Stomach (tissue), 4 donors: ENCODE measurements at regions not wholly inside any gene's neighbourhood (a gene's known extent, or its start where the extent isn't known, plus 50 kb on each side); places are given as distances from the start of the nearest gene placed in this dataset.

ENCODE experiments used
- CTCF ChIP-seq, 7 experiments: fragments of 450-650 bp in 4 of 7; fragments of 200-600 bp in 3 of 7; sonication (generic) in 3 of 7; IDR thresholded peaks; one replicate each; pipeline ENCODE4 v1.5.1; 2016 to 2019; ENCODE audit warnings: antibody characterized with exemption in 7 of 7, control low read depth in 2 of 7, mild to moderate bottlenecking in 1 of 7
- EP300 ChIP-seq: sonication (generic); formaldehyde crosslinking; IDR thresholded peaks from one replicate; pipeline ENCODE4 v1.6.1; 2017; ENCODE audit warnings: antibody characterized with exemption
- POLR2AphosphoS5 ChIP-seq, 3 donors: sonication (generic); formaldehyde crosslinking; IDR thresholded peaks; one replicate each; pipeline ENCODE4 v1.6.1; 2016; ENCODE audit warnings: antibody characterized with exemption in 3 of 3

GRCh38 chr2:120673205-120673550, 62.5 kb upstream of the GLI2 start:
- TF ChIP-seq CTCF (IDR thresholded peaks at IDR 0.05) (no peak), EP300 (no peak), POLR2AphosphoS5 (IDR thresholded peaks at IDR 0.05) (no peak)
